Coronary artery (tissue), 2 donors: ENCODE measurements at regions not wholly inside any gene's neighbourhood (a gene's known extent, or its start where the extent isn't known, plus 50 kb on each side); places are given as distances from the start of the nearest gene placed in this dataset.

Experiments used
- DNase-seq: peaks from one replicate; pipeline ENCODE4 v3.0.0-alpha.2; 2017; ENCODE audit warnings: low spot score
- H3K27ac ChIP-seq, 2 donors: fragments of 200-600 bp; sonication (generic); one replicate each; pipeline ENCODE4 v1.5.1; 2016 to 2019
- H3K4me3 ChIP-seq: fragments of 200-600 bp; sonication (generic); 2 replicates; pipeline ENCODE4 v1.5.1; 2016; ENCODE audit warnings: mild to moderate bottlenecking, moderate library complexity
- CTCF ChIP-seq: fragments of 200-600 bp; sonication (generic); IDR thresholded peaks from one replicate; pipeline ENCODE4 v1.5.1; 2019; ENCODE audit warnings: antibody characterized with exemption

DNA sequence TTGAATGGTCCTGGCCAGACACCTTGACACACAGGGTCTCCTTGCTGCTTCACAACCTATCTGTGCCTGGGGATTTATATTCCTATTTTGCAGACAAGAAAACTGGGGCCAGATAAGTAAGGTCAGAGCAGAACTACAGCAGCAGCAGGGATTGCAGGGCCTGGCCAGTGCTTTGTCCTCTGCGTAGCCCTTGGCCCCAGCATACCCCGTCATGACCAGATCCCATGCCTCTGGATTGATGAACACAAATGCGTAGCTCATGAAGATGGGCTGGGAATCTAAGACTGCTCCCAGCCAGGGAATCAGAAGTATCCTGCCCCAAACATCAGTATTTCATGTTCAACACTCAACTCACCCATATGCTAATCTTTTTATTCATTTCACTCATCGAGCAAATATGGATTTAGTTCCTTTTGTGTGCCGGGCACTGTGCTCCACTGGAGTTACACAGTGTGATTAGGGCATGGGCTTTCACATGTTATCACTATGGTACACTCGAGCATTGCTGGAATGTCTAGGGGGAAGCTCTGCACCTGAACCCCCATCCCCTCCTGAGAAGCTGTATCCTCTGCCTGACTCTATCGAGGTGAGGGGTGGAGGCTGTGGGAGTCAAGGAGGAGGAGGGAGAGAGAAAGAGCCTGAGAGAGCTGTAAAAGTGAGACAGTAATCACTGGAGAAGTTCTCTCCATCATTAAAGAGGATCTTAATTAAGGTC, 143.3 kb downstream of the CYP26B1 start:
- no peak for TF ChIP-seq CTCF
- H3K27ac ChIP-seq: no peak overlapping the region
- peak; percentile 41 for DNase-seq
- no peak overlapping the region for H3K4me3 ChIP-seq

DNA sequence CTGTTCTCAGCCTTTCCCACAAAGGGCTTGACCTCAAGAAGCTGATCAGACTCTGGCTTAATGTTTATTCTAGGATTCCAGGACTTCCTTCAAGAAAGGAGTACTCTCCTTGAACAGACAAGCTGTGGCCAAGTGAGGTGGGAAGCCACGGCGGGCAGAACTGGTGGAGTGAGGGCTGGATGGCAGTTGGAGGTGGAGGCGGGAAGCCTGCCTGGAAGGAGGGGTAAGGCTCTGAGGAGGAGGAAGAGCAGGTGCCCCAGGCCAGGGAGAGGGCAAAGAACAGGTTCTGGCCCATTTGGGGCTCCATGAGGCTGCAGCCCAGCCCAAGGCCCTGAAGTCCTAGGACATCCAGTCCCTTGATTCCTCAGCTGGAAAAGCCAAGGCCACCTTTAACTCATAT, 143.9 kb downstream of the CYP26B1 start:
- TF ChIP-seq CTCF: no peak
- no peak overlapping the region for H3K27ac ChIP-seq
- DNase-seq: no peak
- no peak overlapping the region for H3K4me3 ChIP-seq

DNA sequence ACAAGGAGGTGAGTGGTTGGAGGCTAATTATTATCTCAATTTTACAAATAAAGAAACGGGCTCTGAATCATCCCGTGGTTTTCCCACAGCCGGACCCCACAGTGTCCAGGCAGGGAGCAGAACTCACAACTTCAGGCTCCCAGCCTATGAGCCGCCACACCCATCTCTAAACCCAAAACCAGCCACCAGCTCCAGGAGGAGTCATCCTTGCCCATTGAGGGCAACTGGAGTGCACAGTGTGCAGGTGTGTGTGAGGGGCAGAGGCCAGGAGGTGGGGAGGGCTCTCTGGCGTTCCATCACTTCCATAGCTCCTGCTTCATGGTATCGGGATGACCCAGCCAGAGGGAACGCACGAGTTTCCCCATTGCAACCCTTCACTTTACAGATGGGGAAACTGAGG, 144.5 kb downstream of the CYP26B1 start:
- H3K4me3 ChIP-seq: no peak overlapping the region
- H3K27ac ChIP-seq: no peak overlapping the region
- no peak for TF ChIP-seq CTCF
- peak; percentile 38 for DNase-seq

- Histone ChIP-seq H3K27ac (no peak overlapping the region), H3K4me3 (no peak overlapping the region)
- no peak for TF ChIP-seq CTCF
- DNase-seq: no peak
These were observed 145.5 kb downstream of the CYP26B1 start for GRCh38 chr2:72001937-72002690.

GRCh38 chr2:72000110-72000509, 147.6 kb downstream of the CYP26B1 start:
- TF ChIP-seq CTCF: no peak
- no peak overlapping the region for H3K27ac ChIP-seq
- H3K4me3 ChIP-seq: no peak overlapping the region
- DNase-seq: no peak

GRCh38 chr2:71999580-71999979, 148.1 kb downstream of the CYP26B1 start:
- TF ChIP-seq CTCF: no peak
- no peak for DNase-seq
- H3K27ac ChIP-seq: no peak overlapping the region
- H3K4me3 ChIP-seq: no peak overlapping the region

DNA sequence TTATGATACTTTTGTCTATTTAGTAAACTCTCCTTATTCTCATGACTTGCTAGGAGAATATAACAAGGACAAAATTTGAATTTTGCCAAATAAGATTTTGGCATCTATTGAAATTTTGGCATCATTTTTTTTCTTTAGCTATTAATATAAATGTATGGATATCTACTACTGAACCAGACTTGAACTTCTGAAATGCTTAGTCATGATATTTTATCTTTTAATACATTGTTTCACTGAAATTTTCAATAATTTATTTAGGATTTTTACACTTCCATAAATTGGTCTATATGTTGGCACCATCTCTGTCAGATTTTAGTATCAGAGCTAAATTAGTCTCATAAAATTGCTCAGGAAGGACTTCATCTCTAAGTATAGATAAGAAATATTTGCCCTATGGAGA, 149.8 kb downstream of the CYP26B1 start:
- no peak overlapping the region for H3K27ac ChIP-seq
- no peak for DNase-seq
- H3K4me3 ChIP-seq: no peak overlapping the region
- no peak for TF ChIP-seq CTCF
